GM19035 (cell line): ENCODE measurements at regions not wholly inside any gene's neighbourhood (a gene's known extent, or its start where the extent isn't known, plus 50 kb on each side); places are given as distances from the start of the nearest gene placed in this dataset.
"Not testable (repeated sequence)": the region's sequence is repeated elsewhere in the genome, so short reads cannot be mapped to it uniquely, and the experiment has no call there.

ENCODE experiments used
- ATAC-seq: cut with Tn5 transposase; IDR thresholded peaks from one replicate; pipeline ENCODE4 v1.9.1; 2021; ENCODE audit not compliant: unreplicated experiment

DNA sequence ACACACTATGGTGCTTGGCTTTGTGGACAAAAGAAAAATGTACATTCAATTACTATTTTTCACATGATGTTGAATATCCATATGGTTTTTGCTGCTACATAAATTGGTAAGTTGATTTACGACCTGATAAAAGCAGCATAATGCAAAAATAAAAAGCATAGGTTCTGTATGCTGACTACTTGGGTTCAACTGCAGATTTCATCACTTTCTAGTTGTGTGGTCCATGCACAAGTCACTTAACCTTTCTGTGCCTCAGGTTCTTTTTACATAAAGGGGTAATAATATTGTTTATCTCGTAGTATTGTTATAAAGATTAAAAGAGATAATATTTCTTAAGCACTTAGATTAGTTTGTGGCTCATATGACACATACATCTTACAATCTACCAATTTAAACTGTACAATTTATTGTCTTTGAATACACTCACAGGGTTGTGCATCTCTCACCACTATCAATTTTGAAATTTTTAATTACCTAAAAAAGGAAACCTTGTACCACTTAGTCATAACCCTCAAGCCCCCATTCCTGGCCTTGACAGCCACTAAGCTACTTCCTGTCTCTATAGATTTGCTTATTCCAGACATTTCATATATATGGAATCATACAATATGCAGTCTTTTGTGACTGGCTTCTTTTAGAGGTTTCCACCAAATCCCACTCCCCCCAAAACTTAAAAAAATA, 1443.9 kb downstream of the SUCLG1 start:
- ATAC-seq, result no peak

DNA sequence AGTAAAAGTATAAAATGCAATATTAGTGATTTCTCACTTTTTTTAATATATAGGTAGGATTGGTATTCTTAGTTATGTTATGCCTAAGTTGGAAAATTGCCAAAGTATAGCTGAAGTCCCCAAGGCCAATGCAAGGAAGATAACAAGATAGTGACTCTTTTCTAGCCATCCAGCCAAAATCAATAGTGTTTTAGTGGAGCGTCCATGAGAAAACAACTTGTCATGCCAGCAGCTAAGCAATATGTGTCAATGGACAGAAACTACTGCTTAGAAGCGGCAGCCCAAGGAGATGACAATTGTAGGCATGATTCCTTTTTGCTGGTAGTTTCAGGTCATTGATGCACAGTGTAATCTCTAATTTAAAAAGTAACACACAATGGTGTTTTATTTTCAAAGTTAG, 1444.6 kb downstream of the SUCLG1 start:
- ATAC-seq, result no peak

DNA sequence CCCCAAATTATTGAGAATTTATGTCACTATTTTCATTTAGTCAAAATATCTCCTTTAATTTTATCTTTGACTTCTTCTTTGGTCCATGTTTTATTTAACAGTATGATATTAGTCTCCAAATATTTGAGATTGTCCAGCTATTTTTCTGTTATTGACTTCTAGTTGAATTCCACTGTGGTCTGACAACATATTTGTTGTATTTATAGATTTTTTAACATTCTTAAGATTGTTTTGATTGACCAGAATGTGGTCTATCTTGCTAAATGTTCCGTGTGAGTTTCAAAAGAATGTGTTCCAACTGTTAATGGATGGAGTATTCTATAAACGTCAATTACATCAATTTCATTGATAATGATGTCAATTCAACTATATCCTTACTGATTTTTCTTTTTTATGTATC, 1452.1 kb downstream of the SUCLG1 start:
- ATAC-seq, result no peak

DNA sequence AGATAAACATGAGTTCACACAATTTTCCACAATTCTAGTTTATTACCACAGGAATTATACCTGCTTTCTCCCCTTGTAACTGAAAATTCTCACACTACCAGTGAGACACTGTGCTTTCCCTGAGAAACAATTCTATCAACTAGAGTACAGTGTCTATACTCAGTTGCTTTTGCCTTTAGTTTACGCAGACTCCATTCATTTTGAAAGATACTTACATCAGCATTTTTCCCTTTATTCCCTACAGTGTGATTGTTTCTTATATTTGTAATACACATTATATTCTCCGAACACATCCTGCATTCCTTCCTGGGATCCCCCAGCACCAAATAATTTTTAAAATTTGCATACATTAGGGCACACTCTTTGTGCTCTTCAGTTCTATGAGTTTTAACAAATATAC, 1455.5 kb downstream of the SUCLG1 start:
- ATAC-seq, result no peak

DNA sequence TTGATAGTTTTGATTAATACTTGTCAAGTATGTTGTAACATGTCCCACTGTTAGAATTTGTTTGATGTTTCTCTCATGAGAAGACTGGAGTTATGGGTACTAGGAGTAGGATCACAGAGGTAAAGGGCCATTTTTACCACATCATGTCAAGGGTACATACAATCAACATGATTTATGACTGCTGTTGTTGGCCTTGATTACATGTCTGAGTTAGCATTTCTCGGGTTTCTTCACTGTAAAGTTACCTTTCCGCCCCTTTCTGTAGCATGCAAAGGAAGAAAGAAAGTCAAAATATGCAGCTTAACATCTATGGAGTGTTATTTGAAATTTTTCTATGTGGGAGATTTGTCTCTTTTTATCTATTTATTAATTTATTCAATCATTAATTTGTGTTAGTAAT, 1456.4 kb downstream of the SUCLG1 start:
- no peak for ATAC-seq

DNA sequence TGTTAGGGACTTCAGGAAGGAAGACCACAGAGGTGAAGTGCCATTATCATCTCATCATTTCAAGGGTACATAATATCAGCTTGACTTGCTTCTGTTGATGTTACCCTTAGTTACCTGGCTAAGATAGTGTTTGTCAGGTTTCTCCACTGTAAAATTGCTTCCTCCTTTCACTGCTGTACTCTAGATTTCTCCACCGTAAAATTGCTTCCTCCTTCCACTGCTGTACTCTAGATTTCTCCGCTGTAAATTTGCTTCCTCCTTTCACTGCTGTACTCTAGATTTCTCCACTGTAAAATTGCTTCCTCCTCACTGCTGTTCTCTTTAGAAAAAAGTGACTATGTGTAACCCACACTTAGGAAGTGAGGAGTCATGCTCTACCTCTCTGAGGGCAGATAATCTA, 1460.3 kb downstream of the SUCLG1 start:
- no peak for ATAC-seq

DNA sequence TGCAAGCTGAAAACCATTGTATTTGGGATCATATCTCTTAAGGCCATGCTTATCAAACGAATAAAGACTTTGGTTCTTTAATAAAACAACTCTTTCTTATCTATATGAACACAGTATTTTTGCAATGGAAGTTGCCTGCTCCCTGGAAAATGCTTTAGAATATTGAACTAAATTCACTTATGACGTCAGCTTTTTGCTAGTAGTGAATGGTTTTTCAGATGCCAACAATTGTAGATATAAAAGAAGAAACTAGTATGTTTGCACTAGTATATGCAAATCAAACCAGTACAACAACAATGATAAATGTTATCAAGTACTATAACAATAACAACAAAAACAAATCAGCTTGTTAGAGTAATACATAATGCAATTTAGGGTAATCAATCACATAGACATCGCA, 1462.9 kb downstream of the SUCLG1 start:
- no peak for ATAC-seq

DNA sequence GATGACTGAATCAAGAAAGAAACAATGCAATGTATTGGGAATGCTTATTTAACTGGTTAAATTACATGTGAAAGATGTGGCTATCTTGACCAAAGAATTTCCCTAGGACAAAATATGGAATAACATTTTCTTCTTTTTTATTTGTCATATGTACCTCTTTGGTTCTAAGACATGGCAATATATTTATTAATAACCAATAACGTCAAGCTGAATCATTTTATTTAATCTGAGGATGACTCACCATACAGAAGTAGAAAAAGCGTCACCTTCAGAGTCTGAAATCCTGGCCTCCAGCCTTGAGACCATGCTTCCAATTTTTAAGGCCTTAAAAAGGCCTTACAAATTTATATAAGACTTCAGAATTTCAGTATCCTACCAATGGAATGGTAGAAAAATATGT, 1464.9 kb downstream of the SUCLG1 start:
- ATAC-seq, result no peak

DNA sequence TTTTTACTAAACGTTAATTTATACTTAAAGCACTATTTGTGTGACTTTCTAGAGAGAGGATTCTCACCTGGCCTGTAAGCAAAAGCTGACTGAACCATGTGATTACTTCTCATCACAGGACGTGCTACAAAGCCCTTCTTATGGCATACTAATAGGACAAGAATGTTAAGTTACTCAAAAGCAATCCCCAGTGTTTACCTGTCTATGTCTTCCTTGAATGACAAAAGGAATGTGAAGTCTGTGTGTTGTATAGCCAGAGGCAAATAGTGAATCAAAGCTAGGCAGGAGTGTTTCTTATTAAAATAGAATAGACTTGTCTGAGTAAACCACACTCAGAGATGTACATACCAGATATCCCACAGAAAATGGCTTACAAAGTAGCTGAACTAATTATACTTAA, 1465.5 kb downstream of the SUCLG1 start:
- no peak for ATAC-seq

DNA sequence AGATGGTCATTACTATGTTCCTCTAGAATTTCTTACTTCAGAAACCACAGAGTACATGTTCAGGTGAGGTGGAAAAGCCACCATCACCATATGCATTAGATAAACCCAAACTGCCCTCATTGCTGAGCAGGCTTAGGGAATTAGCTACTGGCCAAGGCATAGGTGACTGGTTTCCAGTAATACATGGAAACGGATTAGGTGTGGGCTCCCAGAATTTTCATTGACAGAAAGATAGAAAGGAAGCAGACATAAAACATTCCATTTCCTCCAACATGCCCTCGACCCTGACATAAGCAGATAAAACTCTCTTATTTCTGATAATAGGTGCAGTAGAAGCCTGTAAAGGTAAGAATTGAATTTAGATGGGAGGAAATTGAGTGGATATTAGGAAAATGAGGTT, 1466.1 kb downstream of the SUCLG1 start:
- ATAC-seq, result no peak

DNA sequence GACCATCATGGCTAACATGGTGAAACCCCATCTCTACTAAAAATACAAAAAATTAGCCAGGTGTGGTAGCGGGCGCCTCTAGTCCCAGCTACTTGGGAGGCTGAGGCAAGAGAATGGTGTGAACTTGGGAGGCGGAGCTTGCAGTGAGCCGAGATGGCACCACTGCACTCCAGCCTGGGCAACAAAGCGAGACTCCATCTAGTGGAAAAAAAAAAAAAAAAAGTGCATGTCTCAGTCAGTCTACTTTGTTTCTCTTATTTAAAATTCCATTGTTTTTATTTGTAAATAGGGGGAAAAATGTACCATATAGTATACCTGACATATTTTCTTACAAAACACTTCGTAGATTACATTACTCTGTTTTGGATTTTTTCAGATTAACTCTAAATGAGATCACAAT, 1471.4 kb downstream of the SUCLG1 start:
- not testable (repeated sequence) for ATAC-seq

DNA sequence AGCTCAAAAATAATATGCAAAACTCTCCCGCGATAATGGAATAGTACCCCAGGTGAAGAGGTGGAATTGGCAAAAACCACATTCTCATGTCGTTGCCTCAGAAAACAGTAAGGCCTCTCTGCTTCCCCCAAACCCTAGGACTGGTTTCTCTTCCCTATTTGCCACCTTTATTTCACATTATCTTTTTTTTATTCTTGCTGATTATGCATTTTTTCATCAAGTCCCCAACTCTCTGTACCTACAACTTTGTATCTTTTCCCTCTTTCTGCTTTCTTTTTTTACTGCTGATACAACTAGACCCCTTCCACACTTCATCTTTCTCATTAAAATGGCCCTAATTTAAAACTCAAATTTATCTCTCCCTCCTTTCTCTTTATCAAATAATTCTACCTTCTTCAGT, 1472.2 kb downstream of the SUCLG1 start:
- no peak for ATAC-seq

DNA sequence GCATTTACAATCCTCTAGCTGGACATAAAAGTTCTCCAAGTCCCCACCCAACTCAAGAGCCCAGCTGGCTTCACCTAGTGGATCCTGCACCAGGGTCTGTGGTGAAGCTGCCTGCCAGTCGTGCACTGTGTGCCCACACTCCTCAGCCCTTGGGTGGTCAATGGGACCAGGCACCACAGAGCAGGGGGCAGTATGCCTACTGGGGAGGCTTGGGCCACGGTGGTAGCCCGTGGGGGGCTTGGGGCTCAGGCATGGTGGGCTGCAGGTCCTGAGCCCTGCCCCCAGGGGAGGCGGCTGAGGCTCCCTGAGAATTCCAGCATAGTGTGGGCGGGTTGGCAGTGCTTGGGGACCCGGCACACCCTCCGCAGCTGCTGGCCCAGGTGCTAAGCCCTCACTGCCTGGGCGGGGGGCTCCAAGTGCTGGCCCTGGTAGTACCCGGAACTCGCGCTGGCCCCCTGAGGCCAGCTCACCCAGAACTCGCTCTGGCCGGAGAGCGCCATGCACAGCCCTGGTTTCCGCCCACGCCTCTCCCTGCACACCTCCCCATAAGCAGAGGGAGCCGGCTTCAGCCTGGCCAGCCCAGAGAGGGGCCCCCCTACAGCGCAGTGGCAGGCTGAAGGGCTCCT, 1473.4 kb downstream of the SUCLG1 start:
- no peak for ATAC-seq

DNA sequence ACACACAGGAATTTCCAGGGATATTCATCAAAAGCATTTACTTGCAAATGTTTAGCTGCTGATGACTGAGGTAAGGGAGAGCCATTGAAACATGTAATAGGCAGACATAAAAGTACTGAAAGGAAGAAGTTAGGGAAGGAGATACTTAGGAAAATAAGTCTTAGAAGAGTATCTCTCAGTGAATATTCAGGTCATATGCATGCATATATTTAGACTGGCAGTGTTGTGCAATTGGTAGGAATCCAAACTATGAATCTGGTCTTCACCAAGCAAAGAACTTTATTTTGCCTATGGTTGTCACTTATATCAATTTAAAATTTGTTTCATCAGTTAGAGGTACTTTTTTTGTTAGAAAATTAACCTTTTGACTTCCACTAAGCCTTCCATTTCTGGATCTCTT, 1490.7 kb downstream of the SUCLG1 start:
- no peak for ATAC-seq

DNA sequence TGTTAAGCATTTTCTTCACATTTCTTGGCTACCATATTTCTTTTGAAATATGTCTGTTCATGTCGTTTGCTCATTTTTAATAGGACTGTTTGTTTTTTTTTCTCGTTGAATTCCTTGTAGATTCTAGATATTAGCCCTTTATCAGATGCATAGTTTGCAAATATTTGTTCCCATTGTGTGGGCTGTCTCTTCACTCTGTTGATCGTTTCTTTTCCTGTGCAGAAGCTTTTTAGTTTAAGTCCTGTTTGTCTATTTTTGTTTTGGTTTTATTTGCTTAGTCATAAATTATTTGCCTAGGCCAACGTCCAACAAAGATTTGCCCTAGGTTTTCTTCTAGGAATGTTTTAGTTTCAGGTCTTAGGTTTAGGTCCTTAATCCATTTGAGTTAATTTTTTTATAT, 1494.7 kb downstream of the SUCLG1 start:
- no peak for ATAC-seq

DNA sequence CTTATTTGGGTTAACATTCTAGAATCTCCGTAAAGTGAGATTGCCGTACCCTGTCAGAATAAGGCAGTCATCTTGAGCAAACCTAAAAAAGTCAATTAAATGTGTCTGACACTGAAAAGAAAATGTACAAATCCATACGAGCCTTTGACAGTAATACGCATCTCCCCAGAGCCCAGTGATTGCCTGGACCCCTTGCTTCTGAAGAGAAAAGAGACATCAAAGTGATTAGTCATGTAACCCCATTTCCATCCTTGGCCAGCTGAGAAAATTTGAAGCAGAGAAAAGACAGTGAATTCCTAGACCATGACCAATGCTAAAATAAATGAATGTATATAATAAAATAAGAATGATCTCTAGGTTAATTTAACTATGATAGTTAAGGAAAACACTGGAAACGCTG, 1499.4 kb downstream of the SUCLG1 start:
- ATAC-seq, result no peak

DNA sequence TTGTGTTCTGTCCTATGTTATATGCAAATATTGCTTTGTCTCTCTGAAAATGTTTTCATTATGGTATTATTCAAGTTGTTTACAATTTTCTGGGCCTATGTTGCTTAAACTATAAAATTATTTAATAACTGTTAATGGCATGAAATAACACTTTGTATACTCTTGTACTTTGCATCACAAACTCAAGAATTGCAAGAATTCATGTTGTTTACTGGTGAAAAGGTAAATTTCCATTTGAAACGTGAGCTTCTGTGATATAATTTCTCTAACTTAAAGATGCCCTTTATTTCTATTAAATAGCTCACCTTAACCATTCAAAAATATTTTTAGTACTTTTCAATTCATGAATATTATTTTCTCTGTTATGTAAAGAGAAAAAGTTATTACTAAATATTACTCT, 1504.2 kb downstream of the SUCLG1 start:
- no peak for ATAC-seq

DNA sequence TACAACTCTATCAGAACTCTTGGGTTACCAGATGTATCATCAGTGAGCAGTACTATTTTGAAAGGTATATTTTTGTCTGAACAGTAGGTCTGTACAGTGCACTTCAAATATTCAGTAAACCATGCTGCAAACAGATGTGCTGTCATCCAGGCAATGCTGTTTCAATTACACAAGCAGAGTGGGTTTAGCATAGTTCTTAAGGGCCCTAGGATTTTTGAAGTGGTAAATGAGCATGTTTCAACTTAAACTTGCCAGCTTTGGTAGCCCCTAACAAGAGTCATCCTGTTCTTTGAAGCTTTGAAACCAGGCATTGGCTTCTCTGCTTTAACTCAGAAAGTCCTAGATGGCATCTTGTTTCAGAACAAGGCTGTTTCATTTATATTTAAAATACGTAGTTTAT, 1519.9 kb downstream of the SUCLG1 start:
- ATAC-seq, result no peak

DNA sequence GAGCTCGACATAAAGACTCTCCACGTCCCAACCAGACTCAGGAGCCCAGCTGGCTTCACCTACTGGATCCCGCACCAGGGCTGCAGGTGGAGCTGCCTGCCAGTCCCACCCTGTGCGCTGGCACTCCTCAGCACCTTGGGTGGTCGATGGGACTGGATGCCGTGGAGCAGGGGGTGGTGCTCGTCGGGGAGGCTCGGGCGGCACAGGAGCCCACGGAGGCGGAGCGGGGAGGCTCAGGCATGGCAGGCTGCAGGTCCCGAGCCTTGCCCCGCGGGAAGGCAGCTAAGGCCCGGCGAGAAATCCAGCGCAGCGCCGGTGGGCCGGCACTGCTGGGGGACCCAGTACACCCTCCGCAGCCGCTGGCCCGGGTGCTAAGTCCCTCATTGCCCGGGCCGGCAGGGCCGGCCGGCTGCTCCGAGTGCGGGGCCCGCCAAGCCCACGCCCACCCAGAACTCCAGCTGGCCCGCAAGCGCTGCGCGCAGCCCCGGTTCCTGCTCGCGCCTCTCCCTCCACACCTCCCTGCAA, 1520.7 kb downstream of the SUCLG1 start:
- ATAC-seq, result not testable (repeated sequence)

DNA sequence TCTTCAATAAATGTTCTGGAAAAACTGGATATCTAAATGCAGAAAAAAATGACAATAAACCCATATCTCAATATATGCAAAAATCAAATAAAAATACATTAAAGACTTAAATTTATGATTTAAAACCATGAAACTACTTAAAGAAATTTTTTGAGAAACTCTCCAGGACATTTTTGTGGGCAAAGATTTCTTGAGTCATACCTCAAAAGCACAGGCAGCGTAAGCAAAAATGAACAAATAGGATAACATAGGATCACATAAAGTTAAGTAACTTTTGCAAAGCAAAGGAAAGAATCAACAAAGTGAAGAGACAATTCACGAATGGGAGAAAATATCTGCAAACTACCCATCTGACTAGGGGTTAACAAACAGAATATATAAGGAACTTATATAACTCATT, 1545.5 kb downstream of the SUCLG1 start:
- ATAC-seq, result no peak

DNA sequence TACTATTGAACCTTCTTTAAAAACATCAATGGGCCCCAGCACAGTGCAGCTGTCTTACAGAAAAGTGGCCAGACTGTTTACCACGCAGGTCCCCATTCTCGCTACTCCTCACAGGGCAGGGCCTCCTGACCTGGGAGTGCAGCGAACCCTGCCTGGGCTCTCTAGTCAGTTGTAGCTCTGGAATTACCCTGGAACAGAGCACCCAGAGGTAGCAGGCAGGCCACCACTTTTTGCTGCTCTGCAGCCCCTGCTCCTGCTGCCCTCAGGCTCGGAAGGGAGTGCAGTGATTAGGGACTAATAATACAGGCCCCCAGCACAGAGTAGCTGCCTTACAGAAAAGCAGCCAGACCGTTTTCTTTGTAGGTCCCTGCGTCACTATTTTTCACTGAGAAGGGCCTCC, 1563.0 kb downstream of the SUCLG1 start:
- ATAC-seq, result no peak

DNA sequence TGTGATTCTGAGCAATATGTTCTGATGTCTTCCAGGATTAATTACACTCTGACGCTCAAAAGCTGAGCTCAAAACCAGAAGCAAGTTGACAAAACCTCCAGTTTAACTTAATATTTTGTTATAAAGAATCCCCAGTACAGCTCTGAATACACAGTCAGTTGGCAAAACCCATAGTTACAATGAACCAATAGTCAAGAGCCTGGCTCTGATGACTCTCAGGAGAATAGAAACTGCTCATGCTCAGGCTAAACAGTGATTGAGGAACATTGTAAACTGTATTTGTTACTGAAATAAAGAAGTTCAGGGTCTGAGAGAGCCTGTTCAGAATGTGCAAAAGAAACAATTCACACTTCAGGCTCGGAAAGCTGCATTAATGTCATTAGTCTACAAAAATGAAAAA, 1565.9 kb downstream of the SUCLG1 start:
- no peak for ATAC-seq

DNA sequence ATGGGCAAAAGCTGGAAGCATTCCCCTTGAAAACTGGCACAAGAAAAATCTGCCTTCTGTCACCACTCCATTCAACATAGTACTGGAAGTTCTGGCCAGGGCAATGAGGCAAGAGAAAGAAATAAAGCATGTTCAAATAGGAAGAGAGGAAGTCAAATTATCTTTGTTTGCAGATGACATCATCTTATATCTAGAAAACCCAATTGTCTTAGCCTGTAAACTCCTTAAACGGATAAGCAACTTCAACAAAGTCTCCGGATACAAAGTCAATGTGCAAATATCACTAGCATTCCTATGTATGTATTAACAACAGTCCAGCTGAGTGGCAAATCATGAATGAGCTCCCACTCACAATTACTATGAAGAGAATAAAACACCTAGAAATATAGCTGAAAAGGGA, 1579.3 kb downstream of the SUCLG1 start:
- ATAC-seq, result no peak
